Psoas muscle (tissue), 7 donors: ENCODE measurements at regions not wholly inside any gene's neighbourhood (a gene's known extent, or its start where the extent isn't known, plus 50 kb on each side); places are given as distances from the start of the nearest gene placed in this dataset.

Source experiments
- ATAC-seq, 4 donors: fragments of 200-7000 bp; cut with Tn5 transposase; one replicate each; pipeline ENCODE4 v1.9.1; 2020; ENCODE audit warnings: moderate library complexity in 3 of 4, mild to moderate bottlenecking in 2 of 4
- DNase-seq, 2 donors: peaks; one replicate each; pipeline ENCODE4 v3.0.0-alpha.2; 2020
- H3K27ac ChIP-seq: fragments of 200-600 bp; one replicate; pipeline ENCODE4 v1.8.0; 2022
- H3K27me3 ChIP-seq, 3 donors: fragments of 200-600 bp in 1 of 3; one replicate each; pipeline versions ENCODE4 v1.6.1 to v1.8.0; 2013 to 2022; ENCODE audit warnings: low read length in 2 of 3, mild to moderate bottlenecking in 2 of 3, moderate library complexity in 1 of 3; ENCODE audit not compliant: insufficient read depth in 3 of 3
- H3K36me3 ChIP-seq, 2 donors: fragments of 200-600 bp in 1 of 2; one replicate each; pipeline versions ENCODE4 v1.6.1 to v1.8.0; 2013 to 2022; ENCODE audit warnings: low read depth in 1 of 2, mild to moderate bottlenecking in 1 of 2, moderate library complexity in 1 of 2; ENCODE audit not compliant: insufficient read depth in 1 of 2
- H3K4me1 ChIP-seq: fragments of 200-600 bp; one replicate; pipeline ENCODE4 v1.8.0; 2022
- H3K4me3 ChIP-seq: fragments of 200-600 bp; one replicate; pipeline ENCODE4 v1.8.0; 2022; ENCODE audit warnings: mild to moderate bottlenecking
- H3K9me3 ChIP-seq: fragments of 200-600 bp; one replicate; pipeline ENCODE4 v1.8.0; 2022
- CTCF ChIP-seq: fragments of 200-600 bp; IDR thresholded peaks from one replicate; pipeline ENCODE4 v1.8.0; 2022; ENCODE audit warnings: antibody characterized with exemption
- whole genome bisulfite sequencing, 3 donors: extraction: QIAGEN DNeasy Blood & Tissue Kit; methylation state at CpG; one replicate each; pipeline versions ENCODE4 v1.1.6 to v1.1.7; 2013; 5-methylcytosine and 5-hydroxymethylcytosine counted together
- intact Hi-C, 2 donors: fragments of 100-400 bp; cut with DNase I; formaldehyde crosslinking; loops; one replicate each; pipeline versions ENCODE4 v1.11.0 to v1.14.2; 2022
- donor health status: healthy with polysubstance abuse.
- donor health status: DM: no; HTN: no; CAD: no; lungs with moderate emphysema.
- donor health status: Bipolar disorder and iron deficiency.
- donor health status: healthy.
- donor health status: DM: yes; HTN: yes; CAD: no.
- donor health status: DM: no; HTN: no; CAD: no.
- donor health status: DM: yes; HTN: yes; CAD: no.

GRCh38 chr18:67730886-67731285 is 214.4 kb upstream of the DSEL start:
- H3K4me3 ChIP-seq = no peak overlapping the region
- DNase-seq (no peak), ATAC-seq (no peak)
- H3K27me3 ChIP-seq = no peaks in the 10 kb centered on the region
- H3K4me1 ChIP-seq = no peaks in the 10 kb centered on the region
- 90 to 94% (median 91%) methylated on average over 4 of the region's 4 CpGs for WGBS, 3 donors
- TF ChIP-seq CTCF = no peak
- intact Hi-C loops = no loop called here
- H3K27ac ChIP-seq = no peak overlapping the region
- H3K36me3 ChIP-seq = no peaks in the 10 kb centered on the region
- H3K9me3 ChIP-seq = no peaks in the 10 kb centered on the region

- Histone ChIP-seq H3K9me3 (no peaks in the 10 kb centered on the region), H3K27ac (no peak overlapping the region), H3K4me3 (no peak overlapping the region), H3K36me3 (no peaks in the 10 kb centered on the region), H3K4me1 (no peaks in the 10 kb centered on the region), H3K27me3 (no peaks in the 10 kb centered on the region)
- 91 to 96% (median 94%) methylated on average over 2 of the region's 2 CpGs for WGBS, 3 donors
- intact Hi-C loops = no loop called here
- no peak for TF ChIP-seq CTCF
- ATAC-seq (no peak), DNase-seq (no peak)
Observed at GRCh38 chr18:67728364-67728763, 211.8 kb upstream of the DSEL start.

GRCh38 chr18:67726882-67727281 is 210.4 kb upstream of the DSEL start:
- Histone ChIP-seq H3K27me3 (no peaks in the 10 kb centered on the region), H3K9me3 (no peaks in the 10 kb centered on the region), H3K4me3 (no peak overlapping the region), H3K36me3 (no peaks in the 10 kb centered on the region), H3K4me1 (no peaks in the 10 kb centered on the region), H3K27ac (no peak overlapping the region)
- DNase-seq (no peak), ATAC-seq (no peak)
- 20 to 31% (median 24%) methylated on average over 2 of the region's 2 CpGs for WGBS, 3 donors
- intact Hi-C loops = no loop called here
- no peak for TF ChIP-seq CTCF

GRCh38 chr18:67717800-67718199 is 201.3 kb upstream of the DSEL start:
- 73 to 78% (median 77%) methylated on average over 8 of the region's 8 CpGs for WGBS, 3 donors
- ATAC-seq (no peak), DNase-seq (no peak)
- TF ChIP-seq CTCF = no peak
- H3K27ac ChIP-seq = no peak overlapping the region
- no peaks in the 10 kb centered on the region for H3K9me3 ChIP-seq
- no peaks in the 10 kb centered on the region for H3K4me1 ChIP-seq
- H3K36me3 ChIP-seq = no peaks in the 10 kb centered on the region
- no peak overlapping the region for H3K4me3 ChIP-seq
- intact Hi-C loops = no loop called here
- H3K27me3 ChIP-seq = no peaks in the 10 kb centered on the region

GRCh38 chr18:67715567-67715966 is 199.0 kb upstream of the DSEL start:
- TF ChIP-seq CTCF = no peak
- Histone ChIP-seq H3K9me3 (no peaks in the 10 kb centered on the region), H3K4me3 (no peak overlapping the region), H3K4me1 (no peaks in the 10 kb centered on the region), H3K36me3 (no peaks in the 10 kb centered on the region), H3K27ac (no peak overlapping the region), H3K27me3 (no peaks in the 10 kb centered on the region)
- ATAC-seq (no peak), DNase-seq (no peak)
- intact Hi-C loops = no loop called here
- WGBS, 3 donors = 40 to 90% (median 44%) methylated on average over 2 of the region's 2 CpGs
